GM13976 (cell line): ENCODE measurements at regions not wholly inside any gene's neighbourhood (a gene's known extent, or its start where the extent isn't known, plus 50 kb on each side); places are given as distances from the start of the nearest gene placed in this dataset.

Source experiments
- DNase-seq: peaks from one replicate; pipeline ENCODE4 v3.0.0; 2012; ENCODE audit warnings: low spot score
- CTCF ChIP-seq: IDR thresholded peaks from 2 replicates; pipeline ENCODE4 v1.5.1; 2012; ENCODE audit warnings: borderline replicate concordance, mild to moderate bottlenecking; ENCODE audit not compliant: insufficient read depth; ENCODE audit errors: extremely low read depth, missing control alignments, control extremely low read depth
- in situ Hi-C: fragments of 300-500 bp; cut with MboI; formaldehyde crosslinking; loops from one replicate; pipeline ENCODE4 v1.12.0; 2022; ENCODE audit warnings: low sequenced_read_pairs, mixed read lengths, inconsistent platforms; ENCODE audit not compliant: unreplicated experiment

DNA sequence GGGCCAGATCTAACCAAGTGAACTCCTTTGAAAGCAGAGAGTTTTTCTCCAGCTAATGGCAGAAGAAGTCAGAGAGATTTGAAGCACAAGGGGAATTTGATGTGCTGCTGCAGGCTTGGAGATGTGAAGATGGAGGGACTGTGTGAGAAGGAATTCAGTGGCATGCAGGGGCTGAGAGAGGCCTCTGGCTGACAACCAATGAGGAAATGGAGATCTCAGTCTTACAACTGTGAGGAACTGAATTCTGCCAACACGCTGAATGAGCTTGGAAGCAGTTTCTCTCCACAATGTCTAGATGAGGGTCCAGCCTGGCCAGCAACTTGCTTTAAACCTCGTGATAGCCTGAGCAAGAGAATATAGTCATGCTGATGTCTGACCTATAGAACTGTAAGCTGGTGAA lies 224.1 kb upstream of the DPP10 start:
- DNase-seq: no peak
- no peak for TF ChIP-seq CTCF

DNA sequence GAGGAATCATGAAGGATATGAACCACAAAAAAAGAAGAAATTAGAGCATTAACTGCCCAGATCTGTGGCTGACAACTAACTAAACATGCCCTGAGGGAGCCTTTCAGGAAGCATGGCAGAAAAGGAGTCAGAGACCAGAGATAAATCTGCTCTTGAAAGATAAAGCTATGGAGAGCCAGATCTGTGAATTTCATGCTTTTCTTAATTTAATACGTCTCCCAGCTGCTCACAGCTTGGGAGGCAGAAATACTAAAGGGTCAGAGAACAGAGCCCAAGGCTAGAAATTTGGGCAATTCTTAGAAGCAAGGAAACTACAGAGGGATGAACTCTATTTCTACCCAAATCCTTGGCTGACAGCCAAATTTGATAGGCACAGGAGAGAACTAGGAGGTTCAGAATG lies 223.0 kb upstream of the DPP10 start:
- no peak for DNase-seq
- in situ Hi-C loops: no loop called here
- TF ChIP-seq CTCF: no peak

More for the DNA sequence above, 224.1 kb upstream of the DPP10 start:
- in situ Hi-C loops: no loop called here

- in situ Hi-C loops: no loop called here
- DNase-seq: no peak
- TF ChIP-seq CTCF: no peak
These were observed 220.1 kb upstream of the DPP10 start for GRCh38 chr2:114222344-114222743.

GRCh38 chr2:114231921-114232320 lies 210.5 kb upstream of the DPP10 start:
- DNase-seq: no peak
- no peak for TF ChIP-seq CTCF
- in situ Hi-C loops: no loop called here

DNA sequence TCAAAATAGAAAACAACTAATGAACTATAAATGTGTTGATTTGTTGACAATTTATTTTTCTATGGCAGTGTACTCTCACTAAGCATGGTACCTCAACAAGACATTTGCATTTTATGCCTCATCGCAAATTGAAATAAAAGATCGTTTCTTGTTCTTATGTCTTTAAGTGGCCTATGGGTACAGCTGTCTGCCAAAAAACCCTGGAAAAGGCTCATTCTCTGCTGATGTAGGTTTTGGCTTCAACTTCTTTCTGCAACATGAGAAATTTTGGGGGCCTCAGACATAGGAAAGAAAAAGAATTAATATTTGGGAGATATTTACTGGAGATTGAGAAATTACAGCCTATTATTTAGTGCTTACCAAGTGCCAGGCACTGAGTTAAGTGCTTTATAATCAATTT lies 205.1 kb upstream of the DPP10 start:
- TF ChIP-seq CTCF: no peak
- no peak for DNase-seq
- in situ Hi-C loops: no loop called here

DNA sequence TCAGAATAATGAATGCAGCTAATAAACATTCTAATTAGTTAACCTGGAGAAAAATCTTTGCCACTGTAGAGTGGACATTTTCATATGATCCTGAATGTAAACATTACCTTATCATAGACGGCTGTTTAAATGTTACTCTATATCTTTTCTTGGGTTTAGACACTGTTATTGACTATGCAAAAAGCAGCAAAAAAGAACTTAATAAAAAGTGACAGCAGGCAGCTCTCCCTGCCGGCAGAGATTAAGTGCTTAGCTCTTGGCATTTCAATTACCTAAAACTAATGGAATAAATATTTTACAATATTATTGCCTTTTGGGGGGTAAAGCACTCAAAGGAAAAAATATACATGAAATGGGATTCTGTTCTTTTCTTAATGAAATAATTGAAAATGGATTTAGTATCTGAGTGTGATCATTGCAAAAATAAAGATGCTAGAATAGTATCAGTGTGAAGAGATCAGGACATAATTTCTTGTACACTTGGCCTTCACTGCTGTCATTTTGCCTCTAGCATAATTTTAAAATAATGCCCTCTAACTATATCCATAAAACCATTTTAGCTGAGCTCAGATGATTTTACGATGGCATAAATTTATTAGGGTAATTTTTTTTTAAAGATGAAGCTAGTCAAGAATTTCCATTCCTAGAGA lies 203.4 kb upstream of the DPP10 start:
- in situ Hi-C loops: no loop called here
- DNase-seq: no peak
- no peak for TF ChIP-seq CTCF
